ENCODE measurements at regions not wholly inside any gene's neighbourhood (a gene's known extent, or its start where the extent isn't known, plus 50 kb on each side); places are given as distances from the start of the nearest gene placed in this dataset.

- no peak for DNase-seq
Measured at GRCh38 chr1:60984062-60984799, 98.1 kb upstream of the NFIA start.

GRCh38 chr1:60983701-60984061 is 98.7 kb upstream of the NFIA start:
- no peak for DNase-seq

- DNase-seq: no peak
Measured at GRCh38 chr1:60982539-60982938, 99.8 kb upstream of the NFIA start.

GRCh38 chr1:60981357-60981756 is 101.0 kb upstream of the NFIA start:
- DNase-seq: no peak

GRCh38 chr1:60978421-60979357 is 103.7 kb upstream of the NFIA start:
- DNase-seq: peak; percentile 4 to 14

GRCh38 chr1:60977661-60978060 is 104.7 kb upstream of the NFIA start:
- no peak for DNase-seq

- DNase-seq: no peak
Measured at GRCh38 chr1:60974524-60975372, 107.6 kb upstream of the NFIA start.

GRCh38 chr1:60973668-60974067 is 108.7 kb upstream of the NFIA start:
- DNase-seq: no peak

- DNase-seq: no peak
Measured at GRCh38 chr1:60972841-60973364, 109.5 kb upstream of the NFIA start.

- DNase-seq: no peak
Measured at GRCh38 chr1:60971330-60971729, 111.0 kb upstream of the NFIA start.

GRCh38 chr1:60969971-60970509 is 112.3 kb upstream of the NFIA start:
- DNase-seq: no peak

GRCh38 chr1:60965280-60965854 is 117.0 kb upstream of the NFIA start:
- DNase-seq: no peak

- no peak for DNase-seq
Measured at GRCh38 chr1:60963167-60963940, 119.0 kb upstream of the NFIA start.

- DNase-seq: no peak
Measured at GRCh38 chr1:60960891-60961461, 121.4 kb upstream of the NFIA start.

GRCh38 chr1:60959701-60960100 is 122.7 kb upstream of the NFIA start:
- no peak for DNase-seq

GRCh38 chr1:60958001-60958400 is 124.4 kb upstream of the NFIA start:
- DNase-seq: no peak

- no peak for DNase-seq
Measured at GRCh38 chr1:60956520-60956919, 125.8 kb upstream of the NFIA start.

GRCh38 chr1:60952612-60953111 is 129.7 kb upstream of the NFIA start:
- no peak for DNase-seq

- DNase-seq: no peak
Measured at GRCh38 chr1:60950224-60951063, 131.9 kb upstream of the NFIA start.

- DNase-seq: no peak
Measured at GRCh38 chr1:60949826-60950197, 132.5 kb upstream of the NFIA start.
